Psoas muscle (tissue), 7 donors: ENCODE measurements at regions not wholly inside any gene's neighbourhood (a gene's known extent, or its start where the extent isn't known, plus 50 kb on each side); places are given as distances from the start of the nearest gene placed in this dataset.

Experiments
- ATAC-seq, 4 donors: fragments of 200-7000 bp; cut with Tn5 transposase; one replicate each; pipeline ENCODE4 v1.9.1; 2020; ENCODE audit warnings: moderate library complexity in 3 of 4, mild to moderate bottlenecking in 2 of 4
- DNase-seq, 2 donors: peaks; one replicate each; pipeline ENCODE4 v3.0.0-alpha.2; 2020
- H3K27ac ChIP-seq: fragments of 200-600 bp; one replicate; pipeline ENCODE4 v1.8.0; 2022
- H3K27me3 ChIP-seq, 3 donors: fragments of 200-600 bp in 1 of 3; one replicate each; pipeline versions ENCODE4 v1.6.1 to v1.8.0; 2013 to 2022; ENCODE audit warnings: low read length in 2 of 3, mild to moderate bottlenecking in 2 of 3, moderate library complexity in 1 of 3; ENCODE audit not compliant: insufficient read depth in 3 of 3
- H3K36me3 ChIP-seq, 2 donors: fragments of 200-600 bp in 1 of 2; one replicate each; pipeline versions ENCODE4 v1.6.1 to v1.8.0; 2013 to 2022; ENCODE audit warnings: low read depth in 1 of 2, mild to moderate bottlenecking in 1 of 2, moderate library complexity in 1 of 2; ENCODE audit not compliant: insufficient read depth in 1 of 2
- H3K4me1 ChIP-seq: fragments of 200-600 bp; one replicate; pipeline ENCODE4 v1.8.0; 2022
- H3K4me3 ChIP-seq: fragments of 200-600 bp; one replicate; pipeline ENCODE4 v1.8.0; 2022; ENCODE audit warnings: mild to moderate bottlenecking
- H3K9me3 ChIP-seq: fragments of 200-600 bp; one replicate; pipeline ENCODE4 v1.8.0; 2022
- CTCF ChIP-seq: fragments of 200-600 bp; IDR thresholded peaks from one replicate; pipeline ENCODE4 v1.8.0; 2022; ENCODE audit warnings: antibody characterized with exemption
- WGBS, 3 donors: extraction: QIAGEN DNeasy Blood & Tissue Kit; methylation state at CpG; one replicate each; pipeline versions ENCODE4 v1.1.6 to v1.1.7; 2013; 5-methylcytosine and 5-hydroxymethylcytosine counted together
- intact Hi-C, 2 donors: fragments of 100-400 bp; cut with DNase I; formaldehyde crosslinking; loops; one replicate each; pipeline versions ENCODE4 v1.11.0 to v1.14.2; 2022
- donor health status: healthy with polysubstance abuse.
- donor health status: DM: no; HTN: no; CAD: no; lungs with moderate emphysema.
- donor health status: Bipolar disorder and iron deficiency.
- donor health status: healthy.
- donor health status: DM: yes; HTN: yes; CAD: no.
- donor health status: DM: no; HTN: no; CAD: no.
- donor health status: DM: yes; HTN: yes; CAD: no.

- H3K4me1 ChIP-seq = no peaks in the 10 kb centered on the region
- intact Hi-C loops = no loop called here
- no peak for TF ChIP-seq CTCF
- DNase-seq (no peak), ATAC-seq (no peak)
- no peak overlapping the region for H3K27ac ChIP-seq
- no peaks in the 10 kb centered on the region for H3K36me3 ChIP-seq
- no peaks in the 10 kb centered on the region for H3K9me3 ChIP-seq
- H3K4me3 ChIP-seq = no peak overlapping the region
- peaks cover 0 to 3% (median 0%) of the 10 kb centered on the region in 3 donors for H3K27me3 ChIP-seq
Measured at GRCh38 chr1:57627612-57628011, 203.8 kb upstream of the DAB1 start.

GRCh38 chr1:57623791-57624538 lies 200.1 kb upstream of the DAB1 start:
- TF ChIP-seq CTCF = no peak
- DNase-seq (no peak), ATAC-seq (no peak)
- H3K27me3 ChIP-seq = no peaks in the 10 kb centered on the region
- H3K4me1 ChIP-seq = no peaks in the 10 kb centered on the region
- H3K27ac ChIP-seq = no peak overlapping the region
- intact Hi-C loops = loop anchor here in 1 of 2 donors (5.0 kb wide), 2 partner anchors 58 to 133 kb away; no protein-coding TSS in a partner anchor
- H3K4me3 ChIP-seq = no peak overlapping the region
- no peaks in the 10 kb centered on the region for H3K9me3 ChIP-seq
- no peaks in the 10 kb centered on the region for H3K36me3 ChIP-seq
- 44 to 57% (median 55%) methylated on average over 3 of the region's 3 CpGs for WGBS, 3 donors

GRCh38 chr1:57623039-57623790 lies 199.4 kb upstream of the DAB1 start:
- WGBS, 3 donors = 27 to 48% (median 45%) methylated on average over 18 of the region's 18 CpGs
- Histone ChIP-seq H3K4me1 (no peaks in the 10 kb centered on the region), H3K4me3 (no peak overlapping the region), H3K9me3 (no peaks in the 10 kb centered on the region), H3K36me3 (no peaks in the 10 kb centered on the region), H3K27me3 (no peaks in the 10 kb centered on the region), H3K27ac (no peak overlapping the region)
- no peak for TF ChIP-seq CTCF
- peak in 1 of 4 donors; percentile 82 for ATAC-seq
- DNase-seq = peak in 1 of 2 donors; percentile 22
- intact Hi-C loops = loop anchor here in 1 of 2 donors (5.0 kb wide), 2 partner anchors 59 to 134 kb away; no protein-coding TSS in a partner anchor

GRCh38 chr1:57621776-57622175 lies 197.9 kb upstream of the DAB1 start:
- H3K4me1 ChIP-seq = no peaks in the 10 kb centered on the region
- H3K27ac ChIP-seq = no peak overlapping the region
- no peak for TF ChIP-seq CTCF
- H3K36me3 ChIP-seq = no peaks in the 10 kb centered on the region
- DNase-seq (no peak), ATAC-seq (no peak)
- 58 to 85% (median 63%) methylated on average over 1 of the region's 1 CpG for WGBS, 3 donors
- intact Hi-C loops = loop anchor here in 1 of 2 donors (5.0 kb wide), 2 partner anchors 61 to 136 kb away; no protein-coding TSS in a partner anchor
- H3K27me3 ChIP-seq = no peaks in the 10 kb centered on the region
- no peaks in the 10 kb centered on the region for H3K9me3 ChIP-seq
- no peak overlapping the region for H3K4me3 ChIP-seq
